CD8-positive, alpha-beta memory T cell (primary cell): ENCODE measurements at regions not wholly inside any gene's neighbourhood (a gene's known extent, or its start where the extent isn't known, plus 50 kb on each side); places are given as distances from the start of the nearest gene placed in this dataset.

Experiments used
- CTCF ChIA-PET: fragments of 350-600 bp; sonication (Branson Sonifier 250); formaldehyde crosslinking; loops from one replicate; lab custom pipeline; 2021; ENCODE audit warnings: antibody characterized with exemption; lab: Charles Lee
- POLR2A ChIA-PET: fragments of 350-600 bp; sonication (Branson Sonifier 250); formaldehyde crosslinking; loops from one replicate; lab custom pipeline; 2021; ENCODE audit warnings: antibody characterized with exemption; lab: Charles Lee
- DNase-seq, 5 donors: peaks; one replicate each; pipeline versions ENCODE4 v3.0.0 to v3.0.0-alpha.2; 2020 to 2022; ENCODE audit warnings: mixed read lengths in 1 of 5
- H3K27ac ChIP-seq: one replicate; pipeline ENCODE4 v1.7.0; 2013; ENCODE audit warnings: low read depth, mild to moderate bottlenecking, low read length, moderate library complexity
- H3K27me3 ChIP-seq: 2 replicates; pipeline ENCODE4 v1.7.0; 2013; ENCODE audit warnings: low read length, mild to moderate bottlenecking; ENCODE audit not compliant: insufficient read depth, poor library complexity, severe bottlenecking
- H3K36me3 ChIP-seq: 2 replicates; pipeline ENCODE4 v1.7.0; 2013; ENCODE audit warnings: mild to moderate bottlenecking, low read length, moderate library complexity; ENCODE audit not compliant: insufficient read depth
- H3K4me1 ChIP-seq: 2 replicates; pipeline ENCODE4 v1.7.0; 2013; ENCODE audit warnings: mild to moderate bottlenecking, low read length, moderate library complexity; ENCODE audit not compliant: insufficient read depth
- H3K4me3 ChIP-seq: 2 replicates; pipeline ENCODE4 v1.7.0; 2013; ENCODE audit warnings: mild to moderate bottlenecking, low read length
- H3K9me3 ChIP-seq: 2 replicates; pipeline ENCODE4 v1.7.0; 2013; ENCODE audit warnings: mild to moderate bottlenecking, low read length
- H3K27ac Mint-ChIP-seq, 8 donors: one replicate each; pipeline ENCODE4 v1.8.0; 2020 to 2021; ENCODE audit warnings: mixed read lengths in 8 of 8, mild to moderate bottlenecking in 6 of 8, inconsistent platforms in 3 of 8, moderate library complexity in 3 of 8
- H3K27me3 Mint-ChIP-seq, 2 donors: one replicate each; pipeline ENCODE4 v1.8.0; 2020 to 2021; ENCODE audit warnings: mixed read lengths in 2 of 2, mild to moderate bottlenecking in 1 of 2, moderate library complexity in 1 of 2
- H3K36me3 Mint-ChIP-seq, 3 donors: one replicate each; pipeline ENCODE4 v1.8.0; 2020 to 2021; ENCODE audit warnings: mixed read lengths in 3 of 3, inconsistent platforms in 1 of 3, mild to moderate bottlenecking in 1 of 3
- H3K4me1 Mint-ChIP-seq, 3 donors: one replicate each; pipeline ENCODE4 v1.8.0; 2020 to 2021; ENCODE audit warnings: mixed read lengths in 3 of 3, inconsistent platforms in 1 of 3, mild to moderate bottlenecking in 1 of 3
- H3K4me3 Mint-ChIP-seq, 7 donors: one replicate each; pipeline ENCODE4 v1.8.0; 2020 to 2021; ENCODE audit warnings: mixed read lengths in 7 of 7, mild to moderate bottlenecking in 6 of 7, moderate library complexity in 4 of 7, inconsistent platforms in 2 of 7
- H3K9me3 Mint-ChIP-seq, 5 donors: one replicate each; pipeline ENCODE4 v1.8.0; 2020 to 2022; ENCODE audit warnings: mixed read lengths in 5 of 5, mild to moderate bottlenecking in 3 of 5, moderate library complexity in 2 of 5, inconsistent platforms in 1 of 5

- CTCF ChIA-PET: interaction anchor here (1.3 to 2.1 kb wide), 3 partner anchors 452 to 463 kb away, joined by 3 to 8 read pairs (median 4); partner anchors contain the start of gene EFNB1
- Mint-ChIP-seq H3K27ac (no peak overlapping the region), H3K4me1 (no peaks in the 10 kb centered on the region), H3K9me3 (no peaks in the 10 kb centered on the region), H3K36me3 (no peaks in the 10 kb centered on the region), H3K27me3 (peaks cover 0 to 19% of the 10 kb centered on the region in 2 donors), H3K4me3 (peak overlapping the region in 6 of 7 donors; percentile 19 to 74 (median 44))
- no peaks in the 10 kb centered on the region for H3K27me3 ChIP-seq
- POLR2A ChIA-PET: no interaction called here
- H3K4me1 ChIP-seq: no peaks in the 10 kb centered on the region
- no peaks in the 10 kb centered on the region for H3K9me3 ChIP-seq
- no peak overlapping the region for H3K27ac ChIP-seq
- H3K36me3 ChIP-seq: no peaks in the 10 kb centered on the region
- H3K4me3 ChIP-seq: no peak overlapping the region
- DNase-seq: peak; percentile 28 to 55 (median 37)
Observed at GRCh38 chrX:69285881-69286564, 120.8 kb upstream of the PJA1 start.

- Mint-ChIP-seq H3K4me3 (peak overlapping the region in 4 of 7 donors; percentile 36 to 56 (median 46)), H3K4me1 (no peaks in the 10 kb centered on the region), H3K9me3 (no peaks in the 10 kb centered on the region), H3K36me3 (no peaks in the 10 kb centered on the region), H3K27ac (peak overlapping the region in 1 of 8 donors; percentile 60), H3K27me3 (peaks cover 0 to 19% of the 10 kb centered on the region in 2 donors)
- H3K4me3 ChIP-seq: no peak overlapping the region
- no peak overlapping the region for H3K27ac ChIP-seq
- no peaks in the 10 kb centered on the region for H3K36me3 ChIP-seq
- ChIA-PET POLR2A (no interaction called here), CTCF (interaction anchor here (1.8 to 2.1 kb wide), 2 partner anchors 451 to 457 kb away, joined by 4 to 8 read pairs; partner anchors contain the start of gene EFNB1)
- H3K4me1 ChIP-seq: no peaks in the 10 kb centered on the region
- no peaks in the 10 kb centered on the region for H3K9me3 ChIP-seq
- no peak for DNase-seq
- no peaks in the 10 kb centered on the region for H3K27me3 ChIP-seq
Observed at GRCh38 chrX:69285401-69285877, 120.2 kb upstream of the PJA1 start.

- H3K36me3 ChIP-seq: no peaks in the 10 kb centered on the region
- H3K4me3 ChIP-seq: no peak overlapping the region
- no peaks in the 10 kb centered on the region for H3K9me3 ChIP-seq
- H3K27ac ChIP-seq: no peak overlapping the region
- no peaks in the 10 kb centered on the region for H3K27me3 ChIP-seq
- Mint-ChIP-seq H3K4me3 (peak overlapping the region in 1 of 7 donors; percentile 32), H3K27me3 (peaks cover 4 to 17% of the 10 kb centered on the region in 2 donors), H3K36me3 (no peaks in the 10 kb centered on the region), H3K4me1 (no peaks in the 10 kb centered on the region), H3K27ac (no peak overlapping the region), H3K9me3 (no peaks in the 10 kb centered on the region)
- POLR2A ChIA-PET: no interaction called here
- CTCF ChIA-PET: interaction anchor here (1.8 to 2.1 kb wide), 2 partner anchors 450 to 456 kb away, joined by 4 to 8 read pairs; partner anchors contain the start of gene EFNB1
- DNase-seq: no peak
- no peaks in the 10 kb centered on the region for H3K4me1 ChIP-seq
Observed at GRCh38 chrX:69284491-69284890, 119.2 kb upstream of the PJA1 start.

- Histone ChIP-seq H3K27me3 (no peaks in the 10 kb centered on the region), H3K27ac (no peak overlapping the region), H3K4me1 (no peaks in the 10 kb centered on the region), H3K9me3 (no peaks in the 10 kb centered on the region), H3K36me3 (no peaks in the 10 kb centered on the region), H3K4me3 (no peak overlapping the region)
- no peaks in the 10 kb centered on the region for H3K4me1 Mint-ChIP-seq
- POLR2A ChIA-PET: no interaction called here
- no peak for DNase-seq
- H3K27ac Mint-ChIP-seq: peak overlapping the region in 1 of 8 donors; percentile 24
- CTCF ChIA-PET: no interaction called here
- H3K36me3 Mint-ChIP-seq: no peaks in the 10 kb centered on the region
- H3K27me3 Mint-ChIP-seq: peaks cover 4 to 16% of the 10 kb centered on the region in 2 donors
- H3K4me3 Mint-ChIP-seq: no peak overlapping the region
- H3K9me3 Mint-ChIP-seq: no peaks in the 10 kb centered on the region
Observed at GRCh38 chrX:69282893-69283690, 117.8 kb upstream of the PJA1 start.

GRCh38 chrX:69280933-69281332, 115.7 kb upstream of the PJA1 start:
- Mint-ChIP-seq H3K36me3 (no peaks in the 10 kb centered on the region), H3K9me3 (no peaks in the 10 kb centered on the region), H3K27ac (no peak overlapping the region), H3K4me3 (no peak overlapping the region), H3K27me3 (peaks cover 4 to 17% of the 10 kb centered on the region in 2 donors), H3K4me1 (no peaks in the 10 kb centered on the region)
- POLR2A ChIA-PET: no interaction called here
- Histone ChIP-seq H3K4me1 (no peaks in the 10 kb centered on the region), H3K9me3 (no peaks in the 10 kb centered on the region), H3K4me3 (no peak overlapping the region), H3K36me3 (no peaks in the 10 kb centered on the region), H3K27ac (no peak overlapping the region), H3K27me3 (no peaks in the 10 kb centered on the region)
- CTCF ChIA-PET: no interaction called here
- no peak for DNase-seq

GRCh38 chrX:69279234-69279633, 114.0 kb upstream of the PJA1 start:
- no peak for DNase-seq
- CTCF ChIA-PET: no interaction called here

GRCh38 chrX:69278031-69278687, 112.9 kb upstream of the PJA1 start:
- Mint-ChIP-seq H3K27ac (no peak overlapping the region), H3K27me3 (peaks cover 4 to 21% of the 10 kb centered on the region in 2 donors)
- no peak for DNase-seq

More at GRCh38 chrX:69279234-69279633, 114.0 kb upstream of the PJA1 start:
- no peak overlapping the region for H3K4me3 Mint-ChIP-seq
- H3K4me1 Mint-ChIP-seq: no peaks in the 10 kb centered on the region
- POLR2A ChIA-PET: no interaction called here
- no peak overlapping the region for H3K27ac Mint-ChIP-seq
- Histone ChIP-seq H3K27ac (no peak overlapping the region), H3K9me3 (no peaks in the 10 kb centered on the region), H3K4me1 (no peaks in the 10 kb centered on the region), H3K36me3 (no peaks in the 10 kb centered on the region), H3K27me3 (no peaks in the 10 kb centered on the region), H3K4me3 (no peak overlapping the region)
- H3K27me3 Mint-ChIP-seq: peaks cover 4 to 16% of the 10 kb centered on the region in 2 donors
- no peaks in the 10 kb centered on the region for H3K9me3 Mint-ChIP-seq
- no peaks in the 10 kb centered on the region for H3K36me3 Mint-ChIP-seq

More at GRCh38 chrX:69278031-69278687, 112.9 kb upstream of the PJA1 start:
- Histone ChIP-seq H3K4me1 (no peaks in the 10 kb centered on the region), H3K36me3 (no peaks in the 10 kb centered on the region), H3K9me3 (no peaks in the 10 kb centered on the region), H3K27me3 (no peaks in the 10 kb centered on the region), H3K4me3 (no peak overlapping the region), H3K27ac (no peak overlapping the region)
- ChIA-PET CTCF (no interaction called here), POLR2A (no interaction called here)
- Mint-ChIP-seq H3K36me3 (no peaks in the 10 kb centered on the region), H3K4me3 (no peak overlapping the region), H3K4me1 (no peaks in the 10 kb centered on the region), H3K9me3 (no peaks in the 10 kb centered on the region)
